ENCODE measurements at regions not wholly inside any gene's neighbourhood (a gene's known extent, or its start where the extent isn't known, plus 50 kb on each side); places are given as distances from the start of the nearest gene placed in this dataset.
"Not testable (repeated sequence)": the region's sequence is repeated elsewhere in the genome, so short reads cannot be mapped to it uniquely, and the experiment has no call there.

- H3K27me3 ChIP-seq (replicated peaks in 1 of 4; ENCODE audit: control extremely low read depth in 1 of 4, control insufficient read depth in 3 of 4, insufficient read depth in 4 of 4, low read length in 3 of 4) = no peaks in the 10 kb centered on the region
- H3K4me1 Mint-ChIP-seq = no peaks in the 10 kb centered on the region
- no peaks in the 10 kb centered on the region for H3K36me3 ChIP-seq (replicated peaks in 1 of 2; ENCODE audit: control extremely low read depth in 1 of 2, control insufficient read depth in 1 of 2, extremely low read depth in 1 of 2, insufficient read depth in 2 of 2, low read length in 1 of 2)
- no peak overlapping the region for H3K4me2 ChIP-seq (replicated peaks; ENCODE audit: low read depth, low read length, poor library complexity, severe bottlenecking)
- no peaks in the 10 kb centered on the region for H4K20me1 ChIP-seq (ENCODE audit: control insufficient read depth, insufficient read depth, low read length, poor library complexity, severe bottlenecking)
- no peaks in the 10 kb centered on the region for H3K9me3 ChIP-seq (ENCODE audit: control extremely low read depth in 1 of 3, control insufficient read depth in 2 of 3, insufficient read depth in 1 of 3, low read length in 2 of 3)
- ChIA-PET CTCF (no interaction called here), POLR2A (no interaction called here)
- no peak overlapping the region for H3K27ac ChIP-seq (ENCODE audit: low read length in 2 of 2)
- no peak for DNase-seq
- H3K27me3 Mint-ChIP-seq = peaks cover 12% of the 10 kb centered on the region
- H3K9ac ChIP-seq (ENCODE audit: low read length) = no peak overlapping the region
- no peaks in the 10 kb centered on the region for H3K9me3 Mint-ChIP-seq (ENCODE audit: insufficient read depth)
- H3K4me1 ChIP-seq (ENCODE audit: control insufficient read depth in 2 of 2, insufficient read depth in 2 of 2, low read length in 2 of 2) = no peaks in the 10 kb centered on the region
- TF ChIP-seq, protein P1, sequence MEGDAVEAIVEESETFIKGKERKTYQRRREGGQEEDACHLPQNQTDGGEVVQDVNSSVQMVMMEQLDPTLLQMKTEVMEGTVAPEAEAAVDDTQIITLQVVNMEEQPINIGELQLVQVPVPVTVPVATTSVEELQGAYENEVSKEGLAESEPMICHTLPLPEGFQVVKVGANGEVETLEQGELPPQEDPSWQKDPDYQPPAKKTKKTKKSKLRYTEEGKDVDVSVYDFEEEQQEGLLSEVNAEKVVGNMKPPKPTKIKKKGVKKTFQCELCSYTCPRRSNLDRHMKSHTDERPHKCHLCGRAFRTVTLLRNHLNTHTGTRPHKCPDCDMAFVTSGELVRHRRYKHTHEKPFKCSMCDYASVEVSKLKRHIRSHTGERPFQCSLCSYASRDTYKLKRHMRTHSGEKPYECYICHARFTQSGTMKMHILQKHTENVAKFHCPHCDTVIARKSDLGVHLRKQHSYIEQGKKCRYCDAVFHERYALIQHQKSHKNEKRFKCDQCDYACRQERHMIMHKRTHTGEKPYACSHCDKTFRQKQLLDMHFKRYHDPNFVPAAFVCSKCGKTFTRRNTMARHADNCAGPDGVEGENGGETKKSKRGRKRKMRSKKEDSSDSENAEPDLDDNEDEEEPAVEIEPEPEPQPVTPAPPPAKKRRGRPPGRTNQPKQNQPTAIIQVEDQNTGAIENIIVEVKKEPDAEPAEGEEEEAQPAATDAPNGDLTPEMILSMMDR (IDR thresholded peaks at IDR 0.05) = no peak
- no peak for TF ChIP-seq EZH2 (IDR thresholded peaks at IDR 0.05; ENCODE audit: borderline replicate concordance, insufficient read depth, low read depth, low read length, poor library complexity, severe bottlenecking)
- H3K27ac Mint-ChIP-seq = no peak overlapping the region
- intact Hi-C loops (cut with micrococcal nuclease) = no loop called here
- no peaks in the 10 kb centered on the region for H3K79me2 ChIP-seq (ENCODE audit: control insufficient read depth, insufficient read depth, low read length)
- no peak overlapping the region for H3K4me3 Mint-ChIP-seq
- no peak overlapping the region for H2AFZ ChIP-seq (ENCODE audit: insufficient read depth, low read depth, low read length, poor library complexity, severe bottlenecking)
- no peak for ATAC-seq (ENCODE audit: low read depth)
- WGBS (ENCODE audit: insufficient coverage) = 80% methylated on average over 12 of the region's 12 CpGs
- H3K4me3 ChIP-seq (ENCODE audit: control extremely low read depth in 1 of 5, extremely low read depth in 1 of 5, insufficient read depth in 1 of 5, low read depth in 2 of 5, low read length in 4 of 5) = no peak overlapping the region
Observed at GRCh38 chr15:77863491-77864105, 213.9 kb downstream of the TBC1D2B start.

GRCh38 chr15:77862651-77863104 is 214.8 kb downstream of the TBC1D2B start:
- Mint-ChIP-seq H3K4me3 (no peak overlapping the region), H3K4me1 (no peaks in the 10 kb centered on the region), H3K27me3 (peaks cover 12% of the 10 kb centered on the region), H3K27ac (no peak overlapping the region), H3K9me3 (ENCODE audit: insufficient read depth) (no peaks in the 10 kb centered on the region)
- H3K9ac ChIP-seq (ENCODE audit: low read length) = no peak overlapping the region
- H3K27me3 ChIP-seq (replicated peaks in 1 of 4; ENCODE audit: control extremely low read depth in 1 of 4, control insufficient read depth in 3 of 4, insufficient read depth in 4 of 4, low read length in 3 of 4) = no peaks in the 10 kb centered on the region
- no peaks in the 10 kb centered on the region for H3K79me2 ChIP-seq (ENCODE audit: control insufficient read depth, insufficient read depth, low read length)
- H2AFZ ChIP-seq (ENCODE audit: insufficient read depth, low read depth, low read length, poor library complexity, severe bottlenecking) = no peak overlapping the region
- no peak overlapping the region for H3K4me3 ChIP-seq (ENCODE audit: control extremely low read depth in 1 of 5, extremely low read depth in 1 of 5, insufficient read depth in 1 of 5, low read depth in 2 of 5, low read length in 4 of 5)
- 72% methylated on average over 10 of the region's 13 CpGs for WGBS (ENCODE audit: insufficient coverage)
- DNase-seq (no peak), ATAC-seq (ENCODE audit: low read depth) (no peak)
- no peak overlapping the region for H3K27ac ChIP-seq (ENCODE audit: low read length in 2 of 2)
- H3K4me2 ChIP-seq (replicated peaks; ENCODE audit: low read depth, low read length, poor library complexity, severe bottlenecking) = no peak overlapping the region
- ChIA-PET CTCF (no interaction called here), POLR2A (no interaction called here)
- no peaks in the 10 kb centered on the region for H4K20me1 ChIP-seq (ENCODE audit: control insufficient read depth, insufficient read depth, low read length, poor library complexity, severe bottlenecking)
- TF ChIP-seq, protein P1 (IDR thresholded peaks at IDR 0.05) = no peak
- TF ChIP-seq EZH2 (IDR thresholded peaks at IDR 0.05; ENCODE audit: borderline replicate concordance, insufficient read depth, low read depth, low read length, poor library complexity, severe bottlenecking) = no peak
- no peaks in the 10 kb centered on the region for H3K4me1 ChIP-seq (ENCODE audit: control insufficient read depth in 2 of 2, insufficient read depth in 2 of 2, low read length in 2 of 2)
- no peaks in the 10 kb centered on the region for H3K9me3 ChIP-seq (ENCODE audit: control extremely low read depth in 1 of 3, control insufficient read depth in 2 of 3, insufficient read depth in 1 of 3, low read length in 2 of 3)
- no peaks in the 10 kb centered on the region for H3K36me3 ChIP-seq (replicated peaks in 1 of 2; ENCODE audit: control extremely low read depth in 1 of 2, control insufficient read depth in 1 of 2, extremely low read depth in 1 of 2, insufficient read depth in 2 of 2, low read length in 1 of 2)
- intact Hi-C loops (cut with micrococcal nuclease) = no loop called here

- H3K27ac Mint-ChIP-seq; H3K4me3 Mint-ChIP-seq; H3K27me3 Mint-ChIP-seq; H2AFZ ChIP-seq (ENCODE audit: insufficient read depth, low read depth, low read length, poor library complexity, severe bottlenecking); H4K20me1 ChIP-seq (ENCODE audit: control insufficient read depth, insufficient read depth, low read length, poor library complexity, severe bottlenecking); H3K4me3 ChIP-seq (ENCODE audit: control extremely low read depth in 1 of 5, extremely low read depth in 1 of 5, insufficient read depth in 1 of 5, low read depth in 2 of 5, low read length in 4 of 5); H3K9me3 Mint-ChIP-seq (ENCODE audit: insufficient read depth); POLR2A ChIA-PET; ATAC-seq (ENCODE audit: low read depth); H3K4me1 Mint-ChIP-seq; H3K79me2 ChIP-seq (ENCODE audit: control insufficient read depth, insufficient read depth, low read length); H3K9me3 ChIP-seq (ENCODE audit: control extremely low read depth in 1 of 3, control insufficient read depth in 2 of 3, insufficient read depth in 1 of 3, low read length in 2 of 3); intact Hi-C loops (cut with micrococcal nuclease); H3K27me3 ChIP-seq (replicated peaks in 1 of 4; ENCODE audit: control extremely low read depth in 1 of 4, control insufficient read depth in 3 of 4, insufficient read depth in 4 of 4, low read length in 3 of 4); H3K27ac ChIP-seq (ENCODE audit: low read length in 2 of 2); H3K9ac ChIP-seq (ENCODE audit: low read length); H3K4me1 ChIP-seq (ENCODE audit: control insufficient read depth in 2 of 2, insufficient read depth in 2 of 2, low read length in 2 of 2); CTCF ChIA-PET; DNase-seq; H3K36me3 ChIP-seq (replicated peaks in 1 of 2; ENCODE audit: control extremely low read depth in 1 of 2, control insufficient read depth in 1 of 2, extremely low read depth in 1 of 2, insufficient read depth in 2 of 2, low read length in 1 of 2); H3K4me2 ChIP-seq (replicated peaks; ENCODE audit: low read depth, low read length, poor library complexity, severe bottlenecking): not testable (repeated sequence)
- 81% methylated on average over 7 of the region's 10 CpGs for WGBS (ENCODE audit: insufficient coverage)
Observed at GRCh38 chr15:77861997-77862635, 215.4 kb downstream of the TBC1D2B start.

All from B cell (primary cell).